ENCODE measurements at regions not wholly inside any gene's neighbourhood (a gene's known extent, or its start where the extent isn't known, plus 50 kb on each side); places are given as distances from the start of the nearest gene placed in this dataset.

DNA sequence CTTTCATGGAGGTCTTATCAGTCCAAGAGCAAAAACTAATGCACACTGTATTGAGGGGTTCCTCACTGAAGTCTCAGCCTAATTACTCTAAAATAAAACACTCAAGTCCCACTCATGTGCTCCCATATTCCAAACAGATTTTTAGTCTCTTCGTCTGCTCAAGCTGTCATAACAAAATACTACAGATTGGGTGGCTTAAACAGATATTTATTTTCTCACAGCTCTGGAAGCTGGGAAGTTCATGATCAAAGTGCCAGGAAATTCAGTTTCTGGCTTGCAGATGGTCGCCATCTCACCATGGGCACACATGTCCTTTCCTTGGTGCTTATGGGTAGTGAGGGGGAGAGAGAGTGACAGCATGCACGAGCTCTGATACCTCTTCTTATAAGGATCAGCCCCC, 147.5 kb downstream of the ANXA2 start:
- no peaks in the 10 kb centered on the region for H3K9me3 Mint-ChIP-seq (ENCODE audit: unreplicated experiment)
- Histone ChIP-seq H3K27me3 (ENCODE audit: insufficient read depth, low read length) (no peaks in the 10 kb centered on the region), H3K79me2 (ENCODE audit: insufficient read depth, low read length) (no peaks in the 10 kb centered on the region), H3K4me2 (ENCODE audit: low read length) (no peak overlapping the region), H3K4me3 (ENCODE audit: insufficient read depth, low read depth, low read length) (no peak overlapping the region), H2AFZ (ENCODE audit: low read depth, low read length) (no peak overlapping the region), H4K20me1 (ENCODE audit: insufficient read depth, low read length) (no peaks in the 10 kb centered on the region), H3K36me3 (ENCODE audit: insufficient read depth, low read length) (no peaks in the 10 kb centered on the region), H3K9me3 (ENCODE audit: insufficient read depth, low read depth, low read length) (no peaks in the 10 kb centered on the region), H3K4me1 (ENCODE audit: insufficient read depth, low read length) (no peaks in the 10 kb centered on the region), H3K27ac (ENCODE audit: low read depth, low read length) (no peak overlapping the region), H3K9ac (ENCODE audit: low read length) (no peak overlapping the region)
- DNase-seq (ENCODE audit: low read depth) (no peak), FAIRE-seq (no peak)
- no peak overlapping the region for H3K27ac Mint-ChIP-seq (ENCODE audit: unreplicated experiment)
- no peak for TF ChIP-seq EZH2 (IDR thresholded peaks at IDR 0.05; ENCODE audit: insufficient read depth, low read length)
- TF ChIP-seq, protein P1, sequence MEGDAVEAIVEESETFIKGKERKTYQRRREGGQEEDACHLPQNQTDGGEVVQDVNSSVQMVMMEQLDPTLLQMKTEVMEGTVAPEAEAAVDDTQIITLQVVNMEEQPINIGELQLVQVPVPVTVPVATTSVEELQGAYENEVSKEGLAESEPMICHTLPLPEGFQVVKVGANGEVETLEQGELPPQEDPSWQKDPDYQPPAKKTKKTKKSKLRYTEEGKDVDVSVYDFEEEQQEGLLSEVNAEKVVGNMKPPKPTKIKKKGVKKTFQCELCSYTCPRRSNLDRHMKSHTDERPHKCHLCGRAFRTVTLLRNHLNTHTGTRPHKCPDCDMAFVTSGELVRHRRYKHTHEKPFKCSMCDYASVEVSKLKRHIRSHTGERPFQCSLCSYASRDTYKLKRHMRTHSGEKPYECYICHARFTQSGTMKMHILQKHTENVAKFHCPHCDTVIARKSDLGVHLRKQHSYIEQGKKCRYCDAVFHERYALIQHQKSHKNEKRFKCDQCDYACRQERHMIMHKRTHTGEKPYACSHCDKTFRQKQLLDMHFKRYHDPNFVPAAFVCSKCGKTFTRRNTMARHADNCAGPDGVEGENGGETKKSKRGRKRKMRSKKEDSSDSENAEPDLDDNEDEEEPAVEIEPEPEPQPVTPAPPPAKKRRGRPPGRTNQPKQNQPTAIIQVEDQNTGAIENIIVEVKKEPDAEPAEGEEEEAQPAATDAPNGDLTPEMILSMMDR (IDR thresholded peaks at IDR 0.05; ENCODE audit: insufficient read depth, low read depth, low read length): no peak
- H3K27me3 Mint-ChIP-seq (ENCODE audit: low read depth, unreplicated experiment): peaks cover 3% of the 10 kb centered on the region
- H3K36me3 Mint-ChIP-seq (ENCODE audit: low read depth, unreplicated experiment): no peaks in the 10 kb centered on the region
- H3K4me3 Mint-ChIP-seq (ENCODE audit: unreplicated experiment): no peak overlapping the region
- peaks cover 3% of the 10 kb centered on the region for H3K4me1 Mint-ChIP-seq (ENCODE audit: low read depth, unreplicated experiment)

DNA sequence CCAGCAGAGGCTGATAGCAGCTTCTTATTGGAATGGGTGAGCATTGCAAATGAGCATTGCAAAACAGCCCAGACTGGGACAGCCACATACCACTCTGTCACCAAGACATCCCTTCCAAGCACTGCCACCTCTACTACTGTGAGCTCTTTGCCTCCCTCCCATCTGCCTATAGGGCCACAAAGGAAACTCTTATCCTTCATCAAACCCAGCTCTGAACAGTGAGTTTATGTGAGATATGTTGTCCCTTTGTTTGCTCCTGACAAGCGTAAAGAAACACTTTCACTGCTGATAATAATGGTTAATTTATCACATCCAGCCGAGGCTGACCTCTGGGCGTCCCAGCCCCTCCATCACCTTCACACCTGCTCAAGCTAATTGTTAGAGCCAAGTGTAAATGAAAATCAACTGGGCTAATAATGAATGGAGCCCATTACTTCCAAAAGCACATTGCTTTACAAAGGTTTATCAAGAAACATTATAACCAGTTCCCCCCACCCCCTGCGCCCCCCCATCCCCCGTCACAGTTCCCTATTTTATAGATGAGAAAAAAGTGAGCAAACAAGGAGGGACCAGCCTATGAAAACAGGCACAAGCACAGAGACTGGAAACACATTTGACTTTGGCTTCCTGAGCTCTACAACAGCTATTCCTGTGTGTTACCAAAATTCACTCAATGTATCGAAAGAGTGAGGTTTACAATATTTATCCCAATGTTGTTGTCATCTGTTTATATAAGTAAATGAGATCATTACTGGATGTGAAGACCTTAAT, 146.3 kb downstream of the ANXA2 start:
- Histone ChIP-seq H4K20me1 (ENCODE audit: insufficient read depth, low read length) (no peaks in the 10 kb centered on the region), H3K9ac (ENCODE audit: low read length) (no peak overlapping the region), H3K27ac (ENCODE audit: low read depth, low read length) (no peak overlapping the region), H3K27me3 (ENCODE audit: insufficient read depth, low read length) (no peaks in the 10 kb centered on the region), H3K36me3 (ENCODE audit: insufficient read depth, low read length) (no peaks in the 10 kb centered on the region), H3K4me2 (ENCODE audit: low read length) (no peak overlapping the region), H3K4me1 (ENCODE audit: insufficient read depth, low read length) (no peaks in the 10 kb centered on the region), H3K9me3 (ENCODE audit: insufficient read depth, low read depth, low read length) (no peaks in the 10 kb centered on the region), H2AFZ (ENCODE audit: low read depth, low read length) (no peak overlapping the region), H3K79me2 (ENCODE audit: insufficient read depth, low read length) (no peaks in the 10 kb centered on the region), H3K4me3 (ENCODE audit: insufficient read depth, low read depth, low read length) (no peak overlapping the region)
- Mint-ChIP-seq H3K9me3 (ENCODE audit: unreplicated experiment) (no peaks in the 10 kb centered on the region), H3K4me3 (ENCODE audit: unreplicated experiment) (no peak overlapping the region), H3K27ac (ENCODE audit: unreplicated experiment) (no peak overlapping the region), H3K4me1 (ENCODE audit: low read depth, unreplicated experiment) (peaks cover 11% of the 10 kb centered on the region), H3K27me3 (ENCODE audit: low read depth, unreplicated experiment) (peaks cover 3% of the 10 kb centered on the region), H3K36me3 (ENCODE audit: low read depth, unreplicated experiment) (no peaks in the 10 kb centered on the region)
- no peak for FAIRE-seq
- no peak for DNase-seq (ENCODE audit: low read depth)
- TF ChIP-seq, protein P1 (IDR thresholded peaks at IDR 0.05; ENCODE audit: insufficient read depth, low read depth, low read length): no peak
- TF ChIP-seq EZH2 (IDR thresholded peaks at IDR 0.05; ENCODE audit: insufficient read depth, low read length): no peak

DNA sequence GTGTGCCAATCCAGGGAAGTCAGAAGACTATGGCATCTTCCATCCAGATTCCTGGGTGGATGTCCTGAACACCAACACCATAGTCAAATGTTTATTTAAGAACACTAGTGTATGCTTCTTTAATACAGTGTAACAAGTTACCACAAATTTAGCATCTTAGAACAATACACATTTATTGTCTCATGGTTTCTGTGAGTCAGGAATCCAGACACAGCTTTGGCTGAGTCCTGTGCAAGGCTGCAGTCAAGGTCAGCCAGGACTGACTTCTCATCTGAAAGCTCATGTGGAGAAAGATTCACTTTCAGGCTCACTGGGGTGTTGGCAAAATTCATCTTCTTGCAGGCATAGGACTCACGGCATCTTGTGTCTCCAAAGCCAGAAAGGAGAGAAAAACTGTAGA, 143.4 kb downstream of the ANXA2 start:
- H3K9me3 ChIP-seq (ENCODE audit: insufficient read depth, low read depth, low read length): no peaks in the 10 kb centered on the region
- no peaks in the 10 kb centered on the region for H3K4me1 ChIP-seq (ENCODE audit: insufficient read depth, low read length)
- peaks cover 5% of the 10 kb centered on the region for H3K27me3 Mint-ChIP-seq (ENCODE audit: low read depth, unreplicated experiment)
- no peaks in the 10 kb centered on the region for H3K79me2 ChIP-seq (ENCODE audit: insufficient read depth, low read length)
- no peaks in the 10 kb centered on the region for H3K36me3 Mint-ChIP-seq (ENCODE audit: low read depth, unreplicated experiment)
- TF ChIP-seq, protein P1 (IDR thresholded peaks at IDR 0.05; ENCODE audit: insufficient read depth, low read depth, low read length): no peak
- no peak for TF ChIP-seq EZH2 (IDR thresholded peaks at IDR 0.05; ENCODE audit: insufficient read depth, low read length)
- H3K36me3 ChIP-seq (ENCODE audit: insufficient read depth, low read length): no peaks in the 10 kb centered on the region
- no peaks in the 10 kb centered on the region for H3K27me3 ChIP-seq (ENCODE audit: insufficient read depth, low read length)
- H3K9me3 Mint-ChIP-seq (ENCODE audit: unreplicated experiment): no peaks in the 10 kb centered on the region
- H3K4me2 ChIP-seq (ENCODE audit: low read length): no peak overlapping the region
- no peak overlapping the region for H3K4me3 ChIP-seq (ENCODE audit: insufficient read depth, low read depth, low read length)
- H2AFZ ChIP-seq (ENCODE audit: low read depth, low read length): no peak overlapping the region
- no peak for FAIRE-seq
- no peak overlapping the region for H3K27ac ChIP-seq (ENCODE audit: low read depth, low read length)
- H3K4me1 Mint-ChIP-seq (ENCODE audit: low read depth, unreplicated experiment): peaks cover 12% of the 10 kb centered on the region
- no peak overlapping the region for H3K27ac Mint-ChIP-seq (ENCODE audit: unreplicated experiment)
- no peak overlapping the region for H3K9ac ChIP-seq (ENCODE audit: low read length)
- no peak overlapping the region for H3K4me3 Mint-ChIP-seq (ENCODE audit: unreplicated experiment)
- DNase-seq (ENCODE audit: low read depth): no peak
- H4K20me1 ChIP-seq (ENCODE audit: insufficient read depth, low read length): no peaks in the 10 kb centered on the region
